Tibial nerve (tissue), 4 donors: ENCODE measurements at regions not wholly inside any gene's neighbourhood (a gene's known extent, or its start where the extent isn't known, plus 50 kb on each side); places are given as distances from the start of the nearest gene placed in this dataset.

ENCODE experiments used
- EP300 ChIP-seq, 2 donors: sonication (generic); formaldehyde crosslinking; IDR thresholded peaks; one replicate each; pipeline ENCODE4 v1.6.1; 2017; ENCODE audit warnings: antibody characterized with exemption in 2 of 2, mild to moderate bottlenecking in 1 of 2
- POLR2A ChIP-seq, 2 donors: fragments of 450-650 bp; IDR thresholded peaks; one replicate each; pipeline ENCODE4 v1.6.1; 2017; ENCODE audit warnings: antibody characterized with exemption in 2 of 2, mild to moderate bottlenecking in 2 of 2, moderate library complexity in 2 of 2
- TF ChIP-seq, protein P1 (sequence below), 5 experiments: fragments of 200-600 bp in 3 of 5; fragments of 450-650 bp in 2 of 5; sonication (generic) in 3 of 5; IDR thresholded peaks; one replicate each; pipeline ENCODE4 v1.5.1; 2016 to 2019; ENCODE audit warnings: antibody characterized with exemption in 5 of 5, mild to moderate bottlenecking in 3 of 5, moderate library complexity in 2 of 5

DNA sequence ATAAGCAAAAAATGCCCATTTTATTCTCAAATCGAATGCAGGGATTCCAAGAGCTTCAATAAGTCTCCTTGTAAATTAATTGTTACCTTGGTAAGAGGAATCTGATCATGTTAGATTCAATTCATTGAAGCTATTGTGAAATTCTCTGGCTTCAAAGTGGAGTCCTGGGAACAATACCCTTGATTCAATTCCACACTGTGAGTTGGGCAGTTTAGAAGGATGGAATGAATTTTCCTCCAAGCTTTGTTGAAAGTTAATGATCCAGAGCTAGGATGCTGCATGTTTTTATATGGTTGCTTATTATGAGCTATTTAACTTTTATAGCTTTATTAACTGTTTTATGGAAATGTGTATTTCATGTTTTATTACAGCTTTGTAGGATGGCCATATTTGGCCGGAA is 89.9 kb upstream of the IGF1 start:
- TF ChIP-seq, protein P1, sequence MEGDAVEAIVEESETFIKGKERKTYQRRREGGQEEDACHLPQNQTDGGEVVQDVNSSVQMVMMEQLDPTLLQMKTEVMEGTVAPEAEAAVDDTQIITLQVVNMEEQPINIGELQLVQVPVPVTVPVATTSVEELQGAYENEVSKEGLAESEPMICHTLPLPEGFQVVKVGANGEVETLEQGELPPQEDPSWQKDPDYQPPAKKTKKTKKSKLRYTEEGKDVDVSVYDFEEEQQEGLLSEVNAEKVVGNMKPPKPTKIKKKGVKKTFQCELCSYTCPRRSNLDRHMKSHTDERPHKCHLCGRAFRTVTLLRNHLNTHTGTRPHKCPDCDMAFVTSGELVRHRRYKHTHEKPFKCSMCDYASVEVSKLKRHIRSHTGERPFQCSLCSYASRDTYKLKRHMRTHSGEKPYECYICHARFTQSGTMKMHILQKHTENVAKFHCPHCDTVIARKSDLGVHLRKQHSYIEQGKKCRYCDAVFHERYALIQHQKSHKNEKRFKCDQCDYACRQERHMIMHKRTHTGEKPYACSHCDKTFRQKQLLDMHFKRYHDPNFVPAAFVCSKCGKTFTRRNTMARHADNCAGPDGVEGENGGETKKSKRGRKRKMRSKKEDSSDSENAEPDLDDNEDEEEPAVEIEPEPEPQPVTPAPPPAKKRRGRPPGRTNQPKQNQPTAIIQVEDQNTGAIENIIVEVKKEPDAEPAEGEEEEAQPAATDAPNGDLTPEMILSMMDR (IDR thresholded peaks at IDR 0.05) = no peak
- TF ChIP-seq POLR2A (IDR thresholded peaks at IDR 0.05) = no peak
- no peak for TF ChIP-seq EP300 (IDR thresholded peaks at IDR 0.05)
